ENCODE measurements at regions not wholly inside any gene's neighbourhood (a gene's known extent, or its start where the extent isn't known, plus 50 kb on each side); places are given as distances from the start of the nearest gene placed in this dataset.
"Not testable (repeated sequence)": the region's sequence is repeated elsewhere in the genome, so short reads cannot be mapped to it uniquely, and the experiment has no call there.

DNA sequence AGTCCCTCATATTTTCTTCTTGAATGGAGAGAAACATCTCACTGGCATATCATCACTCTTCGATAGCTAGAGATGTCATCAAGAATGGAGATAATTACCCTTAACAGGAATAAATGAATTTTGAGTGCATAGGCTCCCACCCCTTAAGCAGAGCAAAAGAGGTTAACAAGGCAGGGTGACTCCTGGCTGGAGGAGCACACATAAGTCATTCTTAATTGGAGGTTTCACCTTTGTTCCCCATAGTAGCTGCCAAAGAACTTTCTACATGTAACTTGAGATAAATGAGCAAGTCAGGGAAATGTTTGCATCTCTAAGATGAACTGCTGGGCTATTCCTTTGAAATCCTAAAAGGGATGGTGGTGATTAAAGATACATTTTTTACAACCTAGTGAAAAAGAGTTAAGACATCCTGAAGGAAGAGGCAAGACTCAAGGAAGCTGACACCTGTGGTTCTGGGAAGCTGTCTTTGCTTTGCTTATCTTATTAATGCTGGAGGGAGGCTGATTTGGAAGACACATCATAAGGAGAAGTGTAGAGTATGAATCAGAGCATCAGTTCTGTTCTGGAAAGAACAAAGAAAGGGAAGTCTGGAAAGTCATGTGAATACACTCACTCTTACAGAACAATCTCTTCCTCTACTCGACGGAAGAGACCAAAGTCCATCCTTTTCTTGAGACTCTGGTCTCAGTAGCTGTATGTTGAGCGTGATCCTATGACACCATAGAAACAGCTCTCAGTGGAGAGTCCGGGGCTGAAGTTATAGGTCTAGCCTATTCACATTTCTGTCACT is 326.3 kb downstream of the OSTF1 start:
- ATAC-seq = no peak

- ATAC-seq = no peak
Measured at GRCh38 chr9:75417471-75417870, 329.2 kb downstream of the OSTF1 start.

GRCh38 chr9:75418518-75418917 is 330.2 kb downstream of the OSTF1 start:
- ATAC-seq = no peak

DNA sequence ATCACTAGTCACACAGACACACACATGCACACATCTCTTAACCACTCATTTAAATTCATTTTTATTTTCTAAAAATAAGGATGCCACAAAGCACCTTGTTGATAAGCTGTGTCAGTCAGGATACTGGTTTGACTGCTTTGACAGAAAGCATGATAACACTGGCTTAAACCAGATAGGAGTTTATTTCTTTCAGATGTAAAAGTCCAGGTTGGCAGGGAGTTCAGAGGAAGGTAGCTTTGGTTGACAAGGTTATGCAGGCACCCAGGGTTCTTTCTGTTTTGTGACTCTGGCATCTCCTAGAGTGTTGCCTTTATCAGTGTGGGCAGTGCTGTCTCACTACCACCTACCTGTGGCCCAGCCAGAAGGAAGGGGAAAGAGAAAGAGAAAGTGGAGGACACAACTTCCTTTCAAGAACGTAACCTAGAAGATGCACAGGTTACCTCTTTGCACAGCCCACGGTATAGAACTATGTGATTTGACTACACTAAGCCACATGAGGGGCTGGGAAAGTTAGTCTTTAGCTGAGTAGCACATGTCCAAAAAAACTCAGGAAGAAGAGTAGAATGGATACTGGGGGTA is 334.7 kb downstream of the OSTF1 start:
- no peak for ATAC-seq

DNA sequence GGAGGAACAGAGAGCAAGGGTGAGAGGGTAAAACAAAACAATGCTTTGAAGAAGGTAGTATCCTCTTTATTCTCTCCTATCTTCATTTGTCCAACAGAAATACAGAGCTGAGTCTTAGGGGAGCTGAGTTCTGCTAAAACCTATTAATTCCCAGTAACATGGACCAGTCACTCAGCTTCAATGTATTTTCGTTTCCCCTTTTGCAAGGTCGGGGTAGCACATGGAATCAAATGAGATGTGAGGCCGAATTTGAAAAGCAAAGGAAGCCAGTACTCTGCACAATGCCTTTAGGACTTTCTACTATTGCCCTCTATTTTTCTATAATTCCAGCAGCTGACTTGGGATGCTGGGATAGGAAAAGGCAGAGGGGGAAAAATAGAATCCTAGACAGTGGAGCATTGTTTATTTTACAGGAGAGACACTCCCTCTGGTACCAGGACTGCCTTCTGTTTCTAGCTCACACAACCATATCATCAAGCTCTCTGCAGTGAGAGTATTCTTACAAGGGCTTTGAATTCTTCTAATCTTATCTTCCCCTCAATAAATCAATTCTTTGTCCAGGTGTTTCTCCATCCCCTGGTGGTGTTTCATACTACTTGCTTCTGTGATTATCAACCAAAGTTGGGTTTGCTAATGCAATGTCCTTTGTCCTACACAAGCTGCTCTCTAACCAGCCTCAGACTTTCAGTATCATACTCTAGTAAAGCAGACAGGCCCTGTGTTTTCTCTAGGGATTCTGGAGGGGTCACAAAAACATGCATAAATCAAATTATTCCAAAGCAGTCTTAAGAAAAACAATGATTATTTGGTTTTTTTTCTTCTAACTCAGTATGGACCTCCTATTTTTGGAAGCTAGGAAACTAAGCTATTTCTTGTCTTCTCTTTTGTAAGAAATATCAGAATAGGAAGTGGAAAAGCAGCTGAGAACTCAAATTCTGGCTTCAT is 341.5 kb downstream of the OSTF1 start:
- ATAC-seq = no peak

DNA sequence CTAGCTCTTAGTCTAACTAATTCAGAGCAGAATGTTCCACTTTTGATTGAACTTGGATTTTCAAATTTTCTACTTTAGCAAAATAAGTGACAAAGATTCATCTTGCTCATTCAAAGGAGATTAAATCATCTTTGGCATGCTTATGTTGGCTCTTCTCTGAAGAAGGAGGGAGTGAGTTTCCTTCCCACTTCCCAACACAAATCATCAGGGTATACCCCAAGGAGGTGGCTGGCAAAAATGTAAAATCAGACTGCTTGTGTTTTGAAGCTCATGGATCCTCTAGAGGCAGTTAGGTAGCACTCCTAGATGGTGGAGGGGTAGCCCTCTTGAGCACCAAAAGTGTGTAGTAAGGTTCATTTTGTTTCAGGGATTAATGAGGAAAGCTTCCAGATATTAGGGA is 343.1 kb downstream of the OSTF1 start:
- no peak for ATAC-seq

DNA sequence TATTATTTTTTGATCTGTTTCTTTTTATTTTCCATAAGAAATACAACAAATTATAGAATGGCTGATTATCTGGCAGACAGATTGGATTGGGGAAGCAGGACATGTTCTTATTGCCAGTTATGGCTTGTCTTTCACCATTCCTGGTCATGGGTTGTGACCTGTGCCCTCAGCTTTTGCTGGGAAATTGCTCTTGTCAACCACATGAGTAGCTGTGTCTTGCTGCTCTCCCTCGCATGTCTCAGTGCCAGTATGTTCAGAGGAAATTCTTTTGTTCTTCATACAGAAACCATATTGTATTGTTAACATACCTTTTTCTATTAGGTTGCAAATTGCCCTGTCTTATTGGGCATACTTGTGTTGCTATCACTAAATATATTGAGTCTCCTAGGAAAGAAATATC is 344.1 kb downstream of the OSTF1 start:
- ATAC-seq = no peak

GRCh38 chr9:75432888-75433287 is 344.6 kb downstream of the OSTF1 start:
- no peak for ATAC-seq

DNA sequence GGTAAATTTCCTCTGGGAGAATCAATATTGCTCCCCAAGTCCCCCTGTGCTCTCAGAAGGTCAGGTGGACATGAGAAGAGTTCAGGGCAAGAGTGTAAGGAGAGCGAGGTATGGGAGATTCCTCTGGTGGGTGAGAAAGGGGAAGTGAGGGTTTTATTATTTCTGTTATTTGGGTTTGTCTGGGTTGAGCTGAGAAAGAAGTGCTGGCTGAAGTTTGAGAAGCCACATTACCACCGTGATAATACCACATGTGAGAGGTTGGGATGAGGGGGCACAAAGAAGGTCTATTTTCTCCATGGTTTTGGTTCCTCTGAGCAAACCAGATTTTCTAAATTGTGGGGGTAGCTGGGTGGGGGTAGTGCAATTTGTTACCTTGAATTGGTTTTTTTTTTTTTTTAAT is 350.4 kb downstream of the OSTF1 start:
- ATAC-seq = no peak

DNA sequence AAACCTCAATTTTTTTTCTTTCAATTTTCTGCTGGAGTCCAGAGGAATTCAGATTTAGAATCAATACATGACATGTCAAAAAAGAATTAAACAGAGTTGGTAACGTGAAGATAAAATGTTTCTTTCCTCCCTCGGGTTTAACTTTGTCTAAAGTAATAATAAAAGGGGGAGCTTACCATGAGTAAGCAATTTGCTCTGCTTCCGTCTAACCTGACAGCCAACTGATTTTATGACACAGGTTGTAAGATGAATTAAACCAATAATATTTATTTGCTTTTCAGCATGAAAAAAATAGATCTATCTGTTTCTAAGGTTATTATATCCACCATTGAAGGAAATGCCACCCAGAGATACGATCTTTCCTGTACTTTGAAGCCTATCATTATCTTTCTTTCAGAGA is 352.6 kb downstream of the OSTF1 start:
- no peak for ATAC-seq

DNA sequence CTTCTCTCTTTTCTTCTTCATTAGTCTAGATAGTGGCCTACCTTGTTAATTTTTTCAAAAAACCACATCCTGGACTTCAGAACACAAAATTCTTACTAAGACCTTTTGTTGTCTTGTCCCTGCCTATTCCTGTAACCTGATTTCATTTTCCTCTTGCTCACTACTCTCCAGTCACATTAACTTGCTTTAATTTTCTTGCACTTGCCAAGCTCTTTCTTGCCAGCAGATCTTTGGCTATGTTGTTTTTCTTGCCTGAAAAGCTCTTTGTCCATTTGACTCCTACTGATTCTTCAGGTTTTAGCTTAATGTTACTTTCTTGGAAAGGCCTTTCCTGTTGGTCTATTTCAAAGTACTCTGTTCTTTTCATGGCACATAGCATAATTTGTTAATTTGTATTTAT is 356.8 kb downstream of the OSTF1 start:
- no peak for ATAC-seq

DNA sequence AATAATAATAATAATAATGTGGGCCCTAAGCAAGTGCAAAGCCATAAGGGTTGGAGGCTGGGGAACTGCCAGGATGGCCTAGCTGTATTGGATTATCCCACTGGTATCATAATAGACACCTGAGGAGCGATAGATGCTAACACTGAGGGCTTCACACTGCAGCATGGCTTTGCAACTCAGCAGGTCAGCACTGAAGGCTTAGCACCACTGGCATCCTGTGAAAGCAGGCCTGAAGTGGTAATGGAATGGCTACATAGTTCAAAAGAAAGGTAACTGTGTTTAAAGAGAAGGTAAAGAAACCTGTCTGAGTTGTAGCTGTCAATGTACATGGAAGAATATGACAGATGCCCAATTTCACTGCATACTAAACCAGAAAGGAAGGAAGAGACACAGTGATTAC is 359.0 kb downstream of the OSTF1 start:
- ATAC-seq = no peak

DNA sequence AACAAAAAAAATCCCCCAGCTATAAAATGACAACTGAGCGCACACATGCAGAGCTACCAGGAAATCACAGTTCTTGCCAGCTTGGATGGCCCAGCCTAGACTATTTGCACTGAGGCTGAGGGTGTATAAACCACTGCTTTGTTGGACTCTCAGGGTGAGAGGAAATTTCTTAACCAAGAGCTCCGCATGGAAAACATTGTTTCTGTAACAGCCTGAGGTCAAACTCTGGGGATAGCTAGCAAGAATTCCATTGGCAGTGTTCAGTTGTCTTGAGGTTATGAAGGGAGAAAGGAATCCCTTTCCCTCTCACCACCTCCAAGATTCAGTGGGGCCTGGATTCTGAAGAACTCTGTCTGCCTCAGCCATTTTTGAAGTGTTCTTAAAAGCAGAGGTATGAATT is 360.0 kb downstream of the OSTF1 start:
- ATAC-seq = no peak

DNA sequence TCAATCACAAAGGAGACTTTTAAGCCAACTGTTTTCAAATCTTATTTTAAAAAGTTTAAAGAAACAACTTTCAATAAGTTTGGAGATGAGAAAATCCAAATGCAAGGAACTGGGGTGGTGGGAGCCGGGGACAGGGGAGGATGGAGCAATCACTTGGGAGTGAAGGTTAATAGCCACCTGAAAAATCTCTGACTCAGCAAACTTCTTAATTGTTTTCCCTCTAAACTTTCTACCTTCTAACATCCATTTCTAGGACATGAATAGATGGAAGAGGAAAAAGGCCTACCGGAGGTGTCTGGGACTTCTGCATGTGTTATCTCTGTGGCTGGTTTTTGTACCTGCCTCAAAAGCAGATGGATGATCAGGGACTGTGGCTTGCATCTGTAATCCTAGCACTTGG is 360.6 kb downstream of the OSTF1 start:
- ATAC-seq = no peak

- no peak for ATAC-seq
Measured at GRCh38 chr9:75451045-75451444, 362.7 kb downstream of the OSTF1 start.

DNA sequence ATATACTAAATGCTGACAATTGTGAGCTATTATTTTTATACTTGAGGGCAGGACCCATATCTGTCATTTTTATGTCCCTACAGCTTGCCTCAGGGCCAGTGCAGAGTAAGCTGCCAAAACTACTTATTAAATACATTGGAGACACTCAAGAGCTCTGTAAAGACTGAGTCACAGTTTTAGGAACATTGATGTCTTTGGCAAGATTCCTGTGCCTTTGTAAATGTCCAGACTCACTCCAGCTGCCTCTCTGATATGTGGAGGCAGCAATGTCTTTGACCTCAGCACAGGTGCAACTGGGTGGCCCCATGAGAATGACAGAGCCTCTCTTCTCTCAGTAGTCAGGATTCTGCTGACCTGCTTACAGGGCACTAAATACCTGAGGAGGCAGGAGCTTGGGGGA is 363.2 kb downstream of the OSTF1 start:
- ATAC-seq = no peak

DNA sequence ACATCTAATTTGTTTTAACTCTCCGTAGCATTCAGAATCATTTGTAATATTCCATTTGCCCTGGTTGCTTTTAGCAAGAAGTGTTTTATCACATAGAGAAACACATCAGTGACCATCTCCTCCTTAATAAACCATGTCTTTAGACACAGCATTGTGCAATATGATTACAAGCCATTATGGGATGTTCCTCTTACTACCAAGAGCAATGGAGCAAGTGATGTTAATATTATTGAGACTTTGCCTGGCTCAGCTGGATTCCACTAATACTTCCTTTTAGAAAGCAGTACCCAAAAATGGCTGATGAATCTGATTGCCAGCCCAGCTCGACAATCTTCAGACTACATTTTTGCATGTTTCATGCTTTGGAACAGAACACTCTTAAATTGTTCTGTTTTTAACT is 364.2 kb downstream of the OSTF1 start:
- ATAC-seq = no peak

GRCh38 chr9:75454043-75454442 is 365.7 kb downstream of the OSTF1 start:
- ATAC-seq = no peak

- no peak for ATAC-seq
Measured at GRCh38 chr9:75454891-75455290, 366.6 kb downstream of the OSTF1 start.

DNA sequence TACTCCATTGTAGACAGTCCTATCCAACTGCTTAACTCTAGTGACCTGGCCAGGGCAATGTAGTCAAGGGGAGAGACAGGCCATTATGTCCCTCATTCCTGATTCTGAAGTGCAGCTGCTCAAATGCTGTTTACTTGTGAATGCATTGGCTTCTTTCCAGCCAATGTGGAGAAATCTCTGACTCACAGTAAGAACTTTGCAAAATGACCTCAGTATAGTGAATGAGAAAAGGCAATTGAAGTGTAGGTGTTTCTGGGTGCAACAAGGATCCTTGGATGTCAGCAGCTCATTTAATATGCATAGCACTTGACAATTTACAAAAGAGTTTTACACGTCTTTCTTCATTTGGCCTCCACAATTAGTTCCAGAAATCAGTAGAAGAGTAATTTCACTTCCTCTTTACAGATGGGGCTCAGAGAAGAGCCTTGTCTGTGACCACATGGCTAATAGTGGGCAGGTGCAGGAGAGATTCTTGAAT is 367.2 kb downstream of the OSTF1 start:
- no peak for ATAC-seq

DNA sequence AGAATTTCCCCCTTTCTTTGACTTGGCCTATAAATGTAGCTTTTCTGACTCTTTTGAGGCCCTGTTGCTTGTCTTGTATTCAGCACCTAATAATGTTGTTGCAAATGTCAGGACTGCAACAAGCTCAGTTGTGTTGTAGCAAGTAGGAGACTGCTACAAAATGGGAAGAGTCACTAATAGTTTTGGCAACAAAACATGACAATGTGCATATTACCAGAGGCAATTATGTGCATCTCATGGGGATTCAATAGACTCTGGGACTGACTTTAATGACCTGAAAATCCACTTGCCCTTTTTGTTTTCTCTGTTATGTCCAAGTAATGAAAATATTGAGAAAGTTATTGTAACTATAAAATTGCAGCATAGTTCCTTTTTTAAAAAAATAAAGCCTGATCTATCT is 368.4 kb downstream of the OSTF1 start:
- ATAC-seq = no peak

DNA sequence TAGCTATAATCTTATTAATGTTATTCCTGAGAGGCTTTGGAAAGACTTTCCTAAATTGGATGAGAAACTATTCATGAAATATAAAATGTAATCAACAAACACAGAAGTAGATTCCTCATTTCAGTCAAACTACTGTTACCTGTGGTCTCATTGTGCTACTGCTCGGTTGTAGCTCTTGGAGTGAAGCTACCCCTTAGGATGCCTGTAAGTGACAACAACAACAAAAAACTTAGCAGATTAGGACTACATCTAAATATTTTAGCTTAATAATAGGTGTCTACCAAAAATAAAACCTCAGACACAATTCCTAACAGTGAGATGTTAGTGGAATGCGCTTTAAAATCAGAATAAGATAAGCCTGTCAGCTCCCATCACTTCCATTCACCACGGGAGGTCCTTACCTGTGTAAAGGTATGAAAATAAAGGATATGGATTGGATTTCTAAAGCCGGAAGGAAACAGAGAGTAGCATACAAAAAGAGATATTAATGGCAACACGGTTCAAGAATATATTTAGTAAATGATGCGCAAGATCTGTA is 369.2 kb downstream of the OSTF1 start:
- no peak for ATAC-seq

DNA sequence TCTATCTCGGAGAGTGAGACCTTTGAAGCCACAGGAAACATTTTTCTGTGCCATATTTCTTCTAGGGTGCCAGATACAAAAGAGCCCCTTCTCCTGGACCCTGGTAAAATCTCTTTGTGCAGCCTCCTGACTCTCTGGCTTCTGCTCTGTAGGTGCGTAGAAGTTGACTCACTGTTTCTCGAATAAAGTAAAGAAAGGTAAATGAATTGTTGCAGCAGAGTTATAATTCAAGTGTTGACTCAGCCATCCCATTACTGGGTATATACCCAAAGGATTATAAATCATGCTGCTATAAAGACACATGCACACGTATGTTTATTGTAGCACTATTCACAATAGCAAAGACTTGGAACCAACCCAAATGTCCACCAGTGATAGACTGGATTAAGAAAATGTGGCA is 371.0 kb downstream of the OSTF1 start:
- not testable (repeated sequence) for ATAC-seq

Data from activated CD4-positive, CD25-positive, alpha-beta regulatory T cell treated with anti-CD3 and anti-CD28 coated beads, Interleukin-2, amount 50 U/mL, for 24 hours (primary cell).